GM12878 (cell line): ENCODE measurements at regions not wholly inside any gene's neighbourhood (a gene's known extent, or its start where the extent isn't known, plus 50 kb on each side); places are given as distances from the start of the nearest gene placed in this dataset.

ENCODE experiments used
- ATAC-seq: fragments of 200-7000 bp; cut with Tn5 transposase; 3 replicates; pipeline ENCODE4 v1.9.1; 2020; ENCODE audit warnings: mild to moderate bottlenecking, moderate library complexity
- BruUV-seq: library from RNA; stranded (reverse); fragments of 400-500 nt; replicated peaks from 2 replicates; lab custom pipeline; 2021; lab: Mats Ljungman, UMichigan
- CTCF ChIA-PET: fragments of 300-600 bp; sonication (Branson Sonifier 250); formaldehyde crosslinking; extraction: SDS; loops from one replicate; lab custom pipeline; 2021; ENCODE audit warnings: inconsistent platforms; lab: Yijun Ruan, JAX
- POLR2A ChIA-PET: fragments of 350-600 bp; formaldehyde crosslinking; extraction: SDS; loops from one replicate; lab custom pipeline; 2021; ENCODE audit warnings: inconsistent platforms; lab: Charles Lee
- RAD21 ChIA-PET: fragments of 300-600 bp; sonication (Branson Sonifier 250); formaldehyde crosslinking; loops from one replicate; lab custom pipeline; 2023; ENCODE audit warnings: antibody characterized with exemption; ENCODE audit not compliant: unreplicated experiment; lab: Charles Lee
- SMC1A ChIA-PET: fragments of 300-600 bp; sonication (Branson Sonifier 250); formaldehyde crosslinking; loops from one replicate; lab custom pipeline; 2023; ENCODE audit not compliant: unreplicated experiment, uncharacterized antibody; lab: Charles Lee
- DNase-seq: peaks from one replicate; pipeline ENCODE4 v3.0.0-alpha.2; 2011; ENCODE audit warnings: low read depth, low spot score
- FAIRE-seq: peaks from 3 replicates; lab custom pipeline; 2011; peaks lifted over from hg19 to GRCh38; lab: Jason Lieb, UNC
- H2AFZ ChIP-seq: 2 replicates; pipeline ENCODE4 v1.6.0; 2011; ENCODE audit warnings: low read depth, low read length, control low read depth; ENCODE audit not compliant: control insufficient read depth
- H3K27ac ChIP-seq: 2 replicates; pipeline ENCODE4 v1.5.1; 2011; ENCODE audit warnings: control low read depth; ENCODE audit not compliant: control insufficient read depth, insufficient read depth
- H3K27me3 ChIP-seq, 2 experiments: replicated peaks in 1 of 2; 2 replicates each; pipeline versions ENCODE4 v1.6.0 to v1.6.1; 2011; ENCODE audit warnings: low read length in 1 of 2; ENCODE audit not compliant: control insufficient read depth in 2 of 2, insufficient read depth in 2 of 2
- H3K36me3 ChIP-seq, 2 experiments: 2 replicates each; pipeline ENCODE4 v1.5.1; 2011; ENCODE audit warnings: low read length in 1 of 2; ENCODE audit not compliant: control insufficient read depth in 2 of 2, insufficient read depth in 2 of 2
- H3K4me1 ChIP-seq: 2 replicates; pipeline ENCODE4 v1.6.1; 2011; ENCODE audit warnings: mild to moderate bottlenecking, low read length, moderate library complexity, mixed read lengths; ENCODE audit not compliant: control insufficient read depth, insufficient read depth
- H3K4me2 ChIP-seq: 2 replicates; pipeline ENCODE4 v1.6.0; 2011; ENCODE audit warnings: control low read depth; ENCODE audit not compliant: control insufficient read depth, insufficient read depth
- H3K4me3 ChIP-seq: fragments of 200-600 bp; sonication (generic); 2 replicates; pipeline ENCODE4 v1.5.1; 2016
- H3K79me2 ChIP-seq: 2 replicates; pipeline ENCODE4 v1.6.0; 2011; ENCODE audit warnings: low read length; ENCODE audit not compliant: control insufficient read depth, insufficient read depth
- H3K9ac ChIP-seq: 2 replicates; pipeline ENCODE4 v1.8.0; 2011; ENCODE audit warnings: low read length, control low read depth, mixed read lengths; ENCODE audit not compliant: control insufficient read depth, insufficient read depth
- H3K9me3 ChIP-seq: replicated peaks from 3 replicates; pipeline ENCODE4 v1.5.1; 2011; ENCODE audit warnings: mild to moderate bottlenecking, low read length; ENCODE audit not compliant: control insufficient read depth, insufficient read depth
- H4K20me1 ChIP-seq: 2 replicates; pipeline ENCODE4 v1.6.0; 2011; ENCODE audit not compliant: control insufficient read depth, insufficient read depth
- EED ChIP-seq: sonication (generic); IDR thresholded peaks from 2 replicates; pipeline ENCODE4 v1.6.1; 2016; ENCODE audit warnings: antibody characterized with exemption, low read depth
- HDAC6 ChIP-seq: fragments of 200-600 bp; sonication (generic); IDR thresholded peaks from one replicate; pipeline ENCODE4 v1.8.0; 2017; ENCODE audit warnings: antibody characterized with exemption; ENCODE audit not compliant: unreplicated experiment
- PAX5 ChIP-seq: IDR thresholded peaks from 2 replicates; pipeline ENCODE4 v1.6.1; 2011; ENCODE audit warnings: low read depth, low read length, borderline replicate concordance
- PBX3 ChIP-seq: IDR thresholded peaks from 2 replicates; pipeline ENCODE4 v1.6.1; 2011; ENCODE audit warnings: mild to moderate bottlenecking, low read depth, low read length, moderate library complexity; ENCODE audit not compliant: insufficient replicate concordance
- TBL1XR1 ChIP-seq: IDR thresholded peaks from 2 replicates; pipeline ENCODE4 v1.6.1; 2012; ENCODE audit warnings: low read depth, low read length, improper control_type of control experiment
- YY1 ChIP-seq: IDR thresholded peaks from 2 replicates; pipeline ENCODE4 v1.6.1; 2011; ENCODE audit warnings: low read depth, mild to moderate bottlenecking, low read length
- WGBS: methylation state at CpG from one replicate; pipeline ENCODE4 v1.1.6; 2016; ENCODE audit warnings: low lambda C conversion rate; ENCODE audit not compliant: insufficient replicate concordance, insufficient coverage; ENCODE audit errors: missing lambda C conversion rate; 5-methylcytosine and 5-hydroxymethylcytosine counted together
- in situ Hi-C: fragments of 300-500 bp; cut with MboI; formaldehyde crosslinking; loops from 9 replicates; pipeline ENCODE4 v1.14.3; 2018; ENCODE audit warnings: mixed read lengths
- intact Hi-C: fragments of 100-400 bp; cut with micrococcal nuclease; formaldehyde crosslinking; loops from one replicate; pipeline ENCODE4 v1.14.2; 2022; ENCODE audit not compliant: unreplicated experiment

DNA sequence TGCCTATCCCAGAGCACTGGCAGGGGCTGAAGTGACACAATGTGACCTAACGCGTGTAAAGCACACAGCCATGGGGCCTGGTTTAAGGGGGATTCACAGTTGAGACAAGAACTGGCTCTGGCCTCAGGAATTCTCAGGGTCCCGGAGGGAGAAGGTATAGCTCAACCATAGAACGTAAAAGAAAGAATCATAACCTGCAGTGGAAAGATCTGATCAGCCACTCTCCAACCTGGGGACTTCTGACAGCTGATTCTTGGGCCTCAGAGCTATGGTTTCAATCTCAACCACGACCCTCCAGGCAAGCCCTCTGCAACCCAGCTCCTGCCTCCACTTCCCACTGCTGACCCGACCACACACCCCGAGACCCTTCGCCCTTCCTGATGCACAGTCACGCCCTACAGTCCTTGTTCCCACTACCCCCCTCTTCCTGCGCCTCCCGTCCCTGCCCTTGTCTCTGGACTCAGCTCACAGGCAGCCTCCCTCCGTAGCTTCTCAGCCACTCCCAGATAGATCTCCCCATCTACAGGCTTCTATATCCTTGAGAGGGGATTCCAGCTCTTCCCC, 245.2 kb downstream of the BUB3 start:
- POLR2A ChIA-PET: interaction anchor here (1.2 to 1.6 kb wide), 3 partner anchors 11 to 245 kb away, joined by 3 to 5 read pairs (median 4); partner anchors contain the start of gene BUB3
- H3K4me2 ChIP-seq: peak overlapping the region; percentile 75
- no TSS peak for BruUV-seq
- H3K4me3 ChIP-seq: no peak overlapping the region
- H3K9me3 ChIP-seq: peaks cover 22% of the 10 kb centered on the region
- H3K9ac ChIP-seq: peak overlapping the region; percentile 70
- no peaks in the 10 kb centered on the region for H3K36me3 ChIP-seq
- no peaks in the 10 kb centered on the region for H3K27me3 ChIP-seq
- SMC1A ChIA-PET: interaction anchor here (0.5 to 3.6 kb wide), 13 partner anchors 10 to 436 kb away, joined by 3 to 16 read pairs (median 3); no protein-coding TSS in a partner anchor
- RAD21 ChIA-PET: interaction anchor here (0.5 to 2.2 kb wide), 5 partner anchors 10 to 1572 kb away, joined by 3 to 17 read pairs (median 3); no protein-coding TSS in a partner anchor
- TF ChIP-seq YY1: 0 out of 2 replicates have a peak, but pooled peaks have one; percentile 12
- TF ChIP-seq HDAC6: no peak
- TF ChIP-seq PBX3: peak; percentile 15
- peak; percentile 8; the same call in 1 of the 2 replicates for TF ChIP-seq PAX5
- 0 out of 2 replicates have a peak, but pooled peaks have one; percentile 6 for TF ChIP-seq TBL1XR1
- peak; percentile 70 for TF ChIP-seq EED
- DNase-seq (no peak), ATAC-seq (peak; percentile 5; the same call in 2 of the 3 replicates), FAIRE-seq (no peak)
- CTCF ChIA-PET: interaction anchor here (0.7 to 2.3 kb wide), 4 partner anchors 19 to 361 kb away, joined by 3 to 7 read pairs (median 3); no protein-coding TSS in a partner anchor
- H3K4me1 ChIP-seq: peaks cover 86% of the 10 kb centered on the region
- no peaks in the 10 kb centered on the region for H4K20me1 ChIP-seq
- peak overlapping the region; percentile 97 for H3K27ac ChIP-seq
- H2AFZ ChIP-seq: no peak overlapping the region
- in situ Hi-C loops: loop anchor here (10.0 kb wide), 2 partner anchors 885 to 1325 kb away; no protein-coding TSS in a partner anchor
- intact Hi-C loops: loop anchor here (5.0 kb wide), 1 partner anchor 823 kb away; no protein-coding TSS in a partner anchor
- 25% methylated on average over 12 of the region's 12 CpGs for WGBS
- H3K79me2 ChIP-seq: no peaks in the 10 kb centered on the region
